WERI-Rb-1 (cell line): ENCODE measurements at regions not wholly inside any gene's neighbourhood (a gene's known extent, or its start where the extent isn't known, plus 50 kb on each side); places are given as distances from the start of the nearest gene placed in this dataset.

Experiments
- DNase-seq: peaks from one replicate; pipeline ENCODE4 v3.0.0-alpha.2; 2020
- H3K27ac ChIP-seq: fragments of 250-450 bp; sonication (Bioruptor Pico); 2 replicates; pipeline ENCODE4 v1.5.1; 2020; ENCODE audit warnings: mild to moderate bottlenecking, moderate library complexity
- H3K27me3 ChIP-seq: fragments of 250-450 bp; sonication (Bioruptor Pico); 2 replicates; pipeline ENCODE4 v1.5.1; 2021; ENCODE audit warnings: mild to moderate bottlenecking, low read depth, moderate library complexity; ENCODE audit not compliant: insufficient read depth, severe bottlenecking
- H3K36me3 ChIP-seq: fragments of 250-450 bp; sonication (Bioruptor Pico); 2 replicates; pipeline ENCODE4 v1.5.1; 2020; ENCODE audit warnings: mild to moderate bottlenecking, moderate library complexity
- H3K4me3 ChIP-seq: 2 replicates; pipeline ENCODE4 v1.5.1; 2011; ENCODE audit warnings: low read depth, mild to moderate bottlenecking, control low read depth, low read length
- H3K9me3 ChIP-seq: fragments of 250-450 bp; sonication (Bioruptor Pico); 2 replicates; pipeline ENCODE4 v1.5.1; 2021; ENCODE audit warnings: mild to moderate bottlenecking, moderate library complexity; ENCODE audit not compliant: severe bottlenecking
- TF ChIP-seq, protein P1 (sequence below): IDR thresholded peaks from 2 replicates; pipeline ENCODE4 v1.5.1; 2011; ENCODE audit warnings: low read depth, mild to moderate bottlenecking, control low read depth, inconsistent platforms, low read length

DNA sequence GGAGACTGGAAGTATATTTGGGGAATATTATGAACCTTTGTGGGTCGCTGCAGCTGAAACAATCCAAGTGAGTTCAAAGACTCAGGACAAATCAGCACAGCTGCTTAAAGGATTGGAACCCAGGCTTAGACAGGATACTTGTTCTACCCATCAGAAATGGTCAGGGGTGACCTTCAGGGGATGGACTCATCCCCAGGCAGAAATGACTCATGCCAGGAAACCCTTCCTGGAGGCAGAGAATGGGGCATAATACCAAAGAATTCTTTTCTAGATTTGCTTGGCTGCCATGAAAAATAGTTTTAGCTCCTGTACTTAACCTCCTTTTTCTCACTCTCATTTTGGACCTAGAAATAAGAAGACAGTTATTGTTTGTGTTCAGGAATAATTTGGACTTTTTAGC lies 425.5 kb downstream of the TSN start:
- TF ChIP-seq, protein P1, sequence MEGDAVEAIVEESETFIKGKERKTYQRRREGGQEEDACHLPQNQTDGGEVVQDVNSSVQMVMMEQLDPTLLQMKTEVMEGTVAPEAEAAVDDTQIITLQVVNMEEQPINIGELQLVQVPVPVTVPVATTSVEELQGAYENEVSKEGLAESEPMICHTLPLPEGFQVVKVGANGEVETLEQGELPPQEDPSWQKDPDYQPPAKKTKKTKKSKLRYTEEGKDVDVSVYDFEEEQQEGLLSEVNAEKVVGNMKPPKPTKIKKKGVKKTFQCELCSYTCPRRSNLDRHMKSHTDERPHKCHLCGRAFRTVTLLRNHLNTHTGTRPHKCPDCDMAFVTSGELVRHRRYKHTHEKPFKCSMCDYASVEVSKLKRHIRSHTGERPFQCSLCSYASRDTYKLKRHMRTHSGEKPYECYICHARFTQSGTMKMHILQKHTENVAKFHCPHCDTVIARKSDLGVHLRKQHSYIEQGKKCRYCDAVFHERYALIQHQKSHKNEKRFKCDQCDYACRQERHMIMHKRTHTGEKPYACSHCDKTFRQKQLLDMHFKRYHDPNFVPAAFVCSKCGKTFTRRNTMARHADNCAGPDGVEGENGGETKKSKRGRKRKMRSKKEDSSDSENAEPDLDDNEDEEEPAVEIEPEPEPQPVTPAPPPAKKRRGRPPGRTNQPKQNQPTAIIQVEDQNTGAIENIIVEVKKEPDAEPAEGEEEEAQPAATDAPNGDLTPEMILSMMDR, result no peak

GRCh38 chr2:122182616-122183355 lies 427.3 kb downstream of the TSN start:
- Histone ChIP-seq H3K4me3 (no peak overlapping the region), H3K9me3 (peaks cover 8% of the 10 kb centered on the region), H3K27ac (no peak overlapping the region), H3K36me3 (no peaks in the 10 kb centered on the region), H3K27me3 (no peaks in the 10 kb centered on the region)
- no peak for DNase-seq
- TF ChIP-seq, protein P1, result no peak

More for the DNA sequence above, 425.5 kb downstream of the TSN start:
- no peaks in the 10 kb centered on the region for H3K36me3 ChIP-seq
- no peak overlapping the region for H3K4me3 ChIP-seq
- peaks cover 8% of the 10 kb centered on the region for H3K9me3 ChIP-seq
- no peak for DNase-seq
- no peak overlapping the region for H3K27ac ChIP-seq
- no peaks in the 10 kb centered on the region for H3K27me3 ChIP-seq

GRCh38 chr2:122183890-122184289 lies 428.4 kb downstream of the TSN start:
- no peak for DNase-seq
- Histone ChIP-seq H3K4me3 (no peak overlapping the region), H3K27ac (no peak overlapping the region), H3K36me3 (no peaks in the 10 kb centered on the region), H3K9me3 (peaks cover 8% of the 10 kb centered on the region), H3K27me3 (no peaks in the 10 kb centered on the region)
- TF ChIP-seq, protein P1, result no peak

- Histone ChIP-seq H3K9me3 (peaks cover under 1% of the 10 kb centered on the region), H3K27me3 (no peaks in the 10 kb centered on the region), H3K36me3 (no peaks in the 10 kb centered on the region), H3K4me3 (no peak overlapping the region), H3K27ac (no peak overlapping the region)
- TF ChIP-seq, protein P1, result no peak
- DNase-seq, result no peak
These were observed 431.3 kb downstream of the TSN start for GRCh38 chr2:122186761-122187222.

- no peaks in the 10 kb centered on the region for H3K36me3 ChIP-seq
- TF ChIP-seq, protein P1, result peak; percentile 93
- H3K27ac ChIP-seq, result no peak overlapping the region
- H3K9me3 ChIP-seq, result no peaks in the 10 kb centered on the region
- no peaks in the 10 kb centered on the region for H3K27me3 ChIP-seq
- no peak overlapping the region for H3K4me3 ChIP-seq
- peak; percentile 76 for DNase-seq
These were observed 435.9 kb downstream of the TSN start for GRCh38 chr2:122191331-122191730.

DNA sequence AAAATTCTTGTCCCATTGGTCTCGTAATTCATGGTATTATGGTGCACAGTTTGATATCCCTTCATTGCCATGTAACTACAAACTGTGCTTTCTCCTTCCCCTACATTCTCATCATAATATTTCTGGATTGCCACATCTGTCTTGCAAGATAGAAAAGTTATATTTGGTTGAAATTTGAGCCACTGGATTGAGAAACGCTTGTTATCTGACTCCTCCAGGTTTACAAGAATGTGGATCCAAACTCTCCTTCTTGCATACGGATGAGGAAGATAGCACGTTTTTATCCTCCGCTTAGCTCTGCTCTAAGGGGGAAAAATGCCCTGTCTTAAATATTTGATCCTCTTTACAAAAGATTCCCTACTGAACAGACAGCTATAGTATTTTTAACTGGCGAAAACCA lies 438.2 kb downstream of the TSN start:
- no peaks in the 10 kb centered on the region for H3K36me3 ChIP-seq
- no peak for DNase-seq
- H3K27ac ChIP-seq, result no peak overlapping the region

More for the DNA sequence above, 438.2 kb downstream of the TSN start:
- no peak overlapping the region for H3K4me3 ChIP-seq
- no peaks in the 10 kb centered on the region for H3K9me3 ChIP-seq
- TF ChIP-seq, protein P1, result no peak
- H3K27me3 ChIP-seq, result no peaks in the 10 kb centered on the region
